HG03460 (cell line): ENCODE measurements at regions not wholly inside any gene's neighbourhood (a gene's known extent, or its start where the extent isn't known, plus 50 kb on each side); places are given as distances from the start of the nearest gene placed in this dataset.

ENCODE experiments used
- ATAC-seq: cut with Tn5 transposase; IDR thresholded peaks from one replicate; pipeline ENCODE4 v1.9.1; 2021; ENCODE audit not compliant: unreplicated experiment

DNA sequence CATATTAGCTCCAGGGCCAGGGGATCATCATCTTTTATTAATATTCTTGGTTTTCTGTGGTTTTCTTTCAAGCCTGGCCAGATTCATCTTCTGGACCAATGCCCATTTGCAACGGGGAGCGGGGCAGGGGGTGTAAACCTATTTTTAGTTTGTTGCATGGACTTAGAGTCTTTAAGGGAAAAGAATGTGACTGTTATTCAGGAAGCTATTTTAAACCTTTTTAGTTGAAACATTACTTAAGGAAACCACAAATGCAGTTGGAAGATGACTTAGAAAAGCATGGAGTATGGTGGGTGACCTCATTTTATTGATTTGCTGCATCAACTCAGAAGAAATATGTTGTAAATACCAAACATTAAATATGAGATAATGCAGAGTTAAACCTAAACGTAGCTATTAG, 368.4 kb upstream of the E2F7 start:
- no peak for ATAC-seq

DNA sequence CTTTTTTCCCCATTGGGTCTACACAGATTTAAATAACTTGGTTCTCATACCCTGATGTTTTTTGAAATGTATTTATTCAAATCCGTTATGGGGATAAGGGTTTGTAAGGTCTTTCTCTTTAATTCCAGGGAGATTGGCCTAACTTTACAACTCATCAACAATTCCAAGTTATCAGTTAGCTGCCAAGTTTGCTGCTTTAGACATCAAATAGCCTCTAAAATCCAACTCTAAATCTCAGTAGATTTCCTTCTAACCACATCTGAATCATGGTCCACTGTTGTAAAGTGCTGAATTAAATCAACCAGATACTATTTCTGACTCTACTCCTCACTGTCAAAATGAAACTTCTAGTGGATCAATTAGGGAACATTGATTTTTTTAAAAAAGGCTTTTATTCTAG, 364.1 kb upstream of the E2F7 start:
- no peak for ATAC-seq

DNA sequence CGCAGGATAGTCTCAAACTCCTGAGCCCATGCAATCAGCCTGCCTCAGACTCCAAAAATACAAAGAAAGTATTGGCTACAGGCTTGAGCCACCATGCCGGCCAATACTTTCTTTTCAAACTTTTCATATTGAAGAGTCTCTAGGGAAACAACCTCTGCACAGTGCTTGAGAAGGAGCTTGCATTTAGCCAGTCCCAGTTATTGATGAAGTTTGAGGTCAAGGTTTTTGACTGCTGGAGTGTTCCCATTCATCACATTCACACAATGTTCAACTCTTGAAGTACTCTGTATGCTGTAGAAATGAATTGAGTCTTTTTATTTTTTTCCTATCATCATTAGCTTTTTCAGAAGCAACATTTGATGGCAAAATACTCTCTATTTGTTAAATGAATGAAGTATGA, 355.8 kb upstream of the E2F7 start:
- no peak for ATAC-seq

DNA sequence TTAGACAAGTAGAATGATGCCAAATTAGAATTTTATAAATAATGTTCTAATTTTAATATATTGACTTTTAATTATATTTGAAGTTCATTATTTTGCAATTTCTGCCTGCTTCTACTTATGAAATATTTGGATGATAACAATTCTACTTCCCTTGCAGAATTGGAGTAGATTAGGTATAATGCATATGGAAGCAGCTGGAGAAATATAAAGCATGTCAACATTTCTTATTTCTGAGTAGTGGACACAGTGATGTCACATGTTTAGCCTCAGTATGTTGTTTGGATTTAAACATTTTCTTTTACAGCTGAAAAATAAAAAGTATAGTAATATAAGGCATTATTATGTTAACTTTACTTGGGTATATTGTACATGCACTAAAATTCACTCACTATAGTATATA, 344.2 kb upstream of the E2F7 start:
- ATAC-seq: no peak

DNA sequence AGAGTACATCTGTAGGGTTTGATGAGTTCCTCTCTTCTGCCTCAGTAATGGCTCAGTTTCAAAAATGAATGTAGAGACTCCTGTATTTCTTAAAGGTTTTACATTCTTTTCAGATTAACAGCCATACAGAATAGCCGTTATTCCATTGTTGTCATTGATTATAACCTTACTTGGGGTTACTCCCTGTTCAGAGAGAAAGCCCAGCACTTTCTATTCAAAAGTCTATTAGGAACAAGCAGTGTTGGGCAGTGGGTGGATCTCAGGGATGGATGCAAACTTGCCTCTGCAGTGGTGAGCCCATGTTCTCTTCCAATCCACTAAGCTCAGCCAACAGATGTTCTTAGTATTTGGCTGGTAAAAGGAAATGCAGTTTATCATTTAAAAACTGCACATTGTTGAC, 342.6 kb upstream of the E2F7 start:
- no peak for ATAC-seq

DNA sequence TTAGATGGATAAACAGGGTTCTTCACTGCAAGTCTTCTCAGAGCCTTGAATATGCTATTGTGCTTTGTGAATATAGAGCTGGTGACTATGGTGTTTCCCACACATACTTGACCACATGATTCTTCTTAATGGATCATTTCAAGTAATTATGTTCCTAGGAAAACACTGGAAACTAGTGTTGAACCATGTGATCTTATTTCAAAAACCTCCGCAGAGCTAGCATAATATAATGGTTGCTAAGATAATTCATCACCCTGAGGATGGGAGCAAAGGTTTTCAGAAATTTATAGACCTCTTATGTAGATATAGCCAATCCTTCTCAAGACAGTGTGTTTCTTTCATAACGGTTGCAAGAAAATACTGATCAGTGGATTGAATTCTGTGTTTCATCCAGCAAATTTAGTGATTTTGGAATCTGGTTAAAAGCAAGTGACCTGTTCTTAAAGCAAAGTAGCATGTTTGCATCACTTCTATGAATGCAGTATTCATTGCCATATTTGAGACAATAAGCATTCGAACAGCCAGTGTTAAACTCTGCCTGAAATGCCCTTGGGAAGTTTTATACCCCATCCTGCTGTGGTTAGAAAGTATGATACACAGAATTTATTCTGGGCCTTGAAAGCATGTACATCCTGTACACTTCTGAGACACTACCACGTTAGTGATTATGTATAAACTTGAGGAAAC, 341.0 kb upstream of the E2F7 start:
- ATAC-seq: no peak

DNA sequence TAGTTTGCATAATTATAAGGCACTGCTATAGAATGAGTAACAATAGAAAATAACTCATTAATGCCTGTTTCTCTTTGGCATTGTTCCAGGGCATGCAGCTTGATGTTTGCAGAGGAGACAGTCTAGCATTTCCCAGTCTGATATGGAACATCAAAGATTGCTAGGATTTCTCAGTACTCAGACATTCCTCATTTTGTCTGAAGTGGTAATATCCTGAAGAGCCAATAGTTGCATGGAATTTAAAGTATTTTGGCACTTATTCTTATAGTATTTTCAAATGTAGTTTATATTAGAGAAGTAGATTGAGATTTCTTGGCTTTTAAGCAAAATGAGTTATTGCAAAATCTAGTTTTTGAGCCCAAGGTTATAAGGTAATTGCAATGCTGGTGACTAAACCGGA, 337.3 kb upstream of the E2F7 start:
- ATAC-seq: no peak

DNA sequence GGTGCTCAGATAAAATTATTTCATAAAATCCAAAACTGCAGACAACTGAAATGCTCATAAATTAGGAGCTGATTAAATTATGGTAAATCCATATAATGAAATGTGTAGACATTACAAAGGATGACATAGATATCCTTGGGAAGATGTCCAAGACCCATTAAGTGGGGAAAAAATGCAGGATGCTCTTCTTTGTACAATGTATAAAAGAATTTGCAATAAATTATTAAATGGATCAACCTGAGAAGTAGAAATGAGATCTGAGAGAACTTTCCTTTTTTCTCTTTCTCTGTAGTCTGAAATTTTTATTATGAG, 336.4 kb upstream of the E2F7 start:
- ATAC-seq: no peak

DNA sequence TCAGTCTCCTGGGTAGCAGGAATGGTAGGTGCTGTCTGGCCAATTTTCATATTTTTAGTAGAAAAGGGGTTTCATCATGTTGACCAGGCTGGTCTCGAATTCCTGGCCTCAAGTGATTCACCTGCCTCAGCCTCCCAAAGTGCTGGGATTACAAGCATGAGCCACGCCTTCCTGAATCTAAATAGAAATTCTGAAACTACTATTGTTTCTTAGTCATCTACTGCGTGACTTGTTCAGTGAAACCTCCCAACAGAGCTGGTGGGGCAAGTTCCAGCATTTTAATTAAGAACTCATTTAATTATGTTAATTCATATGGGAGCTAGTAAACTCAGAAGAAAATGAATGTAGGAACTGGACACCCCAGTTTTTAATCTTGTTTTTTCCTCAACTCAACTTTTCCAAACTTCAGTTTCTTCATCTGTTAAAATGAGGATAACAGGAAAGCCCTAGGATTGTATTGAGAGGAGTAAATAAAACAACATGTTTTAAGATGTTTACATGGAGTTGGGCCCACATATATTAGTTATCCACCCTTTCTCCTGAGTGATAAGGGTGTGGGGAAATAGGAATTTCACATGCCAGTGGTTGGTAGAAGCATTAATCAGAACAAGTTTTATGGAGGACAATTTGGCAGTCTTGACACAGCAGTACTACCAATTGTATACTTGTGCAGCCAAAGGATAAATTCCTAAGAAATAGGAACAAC, 335.8 kb upstream of the E2F7 start:
- no peak for ATAC-seq

DNA sequence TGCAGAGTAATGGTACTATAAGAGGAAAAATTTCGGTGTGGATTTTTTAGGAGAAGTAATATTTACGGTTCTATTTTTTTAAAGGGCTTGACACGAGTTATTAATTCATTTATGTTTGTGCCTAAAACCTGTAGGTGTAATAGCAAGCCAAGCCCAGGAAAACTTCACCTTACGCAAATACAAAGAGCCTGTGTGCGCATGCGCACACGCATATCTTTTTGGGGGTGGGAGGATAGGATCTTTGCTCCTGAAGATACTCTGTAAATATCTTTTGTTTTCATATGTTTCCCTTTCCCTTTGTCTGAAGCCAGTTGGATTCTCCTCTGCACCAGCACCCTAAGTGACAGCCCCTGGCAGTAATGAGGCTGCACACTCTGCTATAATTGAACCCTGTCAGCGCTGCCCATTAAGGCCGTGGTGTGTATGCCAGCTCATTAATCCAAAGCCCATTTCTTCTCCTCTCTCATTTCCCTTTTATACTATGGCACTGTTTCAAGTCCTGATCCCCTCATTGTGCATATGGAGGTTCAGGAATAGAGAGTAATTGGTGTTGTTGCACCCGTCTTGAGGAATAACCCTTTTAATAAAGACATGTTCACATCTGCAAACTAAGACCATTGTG, 327.2 kb upstream of the E2F7 start:
- ATAC-seq: no peak

DNA sequence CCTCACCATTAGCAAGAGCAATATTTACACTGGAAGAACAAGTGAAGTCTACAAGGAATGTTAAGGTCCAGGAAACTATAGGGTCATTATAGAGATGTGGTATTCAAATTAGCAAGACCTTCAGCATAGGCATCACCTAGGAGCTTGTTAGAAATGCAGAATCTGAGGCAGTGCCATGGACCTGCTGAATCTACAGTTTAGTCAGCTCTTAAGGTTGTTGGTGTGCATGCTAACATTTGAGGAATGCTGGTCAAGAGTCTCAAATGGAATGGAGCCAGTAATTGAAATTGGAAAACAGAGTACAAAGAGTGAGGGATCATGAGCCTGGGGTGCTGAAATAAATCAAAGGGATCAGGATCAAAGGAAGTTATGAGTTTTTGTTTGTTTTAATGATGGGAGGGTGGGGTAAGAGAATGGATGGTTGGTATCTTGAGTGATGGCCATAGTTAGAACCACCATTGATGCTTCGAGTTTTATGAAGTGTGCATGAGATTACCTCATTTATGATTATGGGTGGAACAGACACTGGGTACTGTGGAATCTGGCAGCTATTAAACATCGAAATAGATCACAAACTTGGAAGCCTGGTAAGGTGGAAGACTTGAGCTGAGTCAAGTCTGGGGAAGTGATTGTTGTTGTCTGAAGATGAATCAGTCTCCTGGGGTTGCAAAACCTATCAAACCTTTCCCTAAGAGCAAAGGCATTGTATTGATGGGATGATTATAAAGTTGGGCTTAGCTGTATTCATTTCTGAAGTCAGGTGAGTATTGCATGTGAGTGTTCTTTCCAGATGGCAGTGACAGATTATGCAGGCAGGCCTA, 323.3 kb upstream of the E2F7 start:
- ATAC-seq: no peak

DNA sequence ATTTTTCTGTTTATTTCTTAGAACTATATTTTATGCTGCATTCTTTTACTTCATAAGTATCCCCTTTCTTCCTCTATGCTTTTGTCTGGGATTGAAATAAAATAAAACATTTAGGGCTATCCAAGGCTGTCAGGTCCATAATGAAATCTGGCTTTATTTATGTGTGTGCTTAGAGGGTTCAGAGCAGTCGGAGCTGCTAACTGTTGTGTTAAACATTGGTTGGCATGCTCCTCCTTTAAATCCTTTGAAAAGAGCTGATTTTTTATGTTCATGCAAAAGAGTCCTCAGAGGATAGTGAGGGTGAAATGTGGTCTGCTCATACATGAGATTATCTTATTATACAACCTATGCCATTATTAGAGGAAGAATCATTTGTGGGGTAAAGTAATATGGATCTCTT, 322.3 kb upstream of the E2F7 start:
- no peak for ATAC-seq

DNA sequence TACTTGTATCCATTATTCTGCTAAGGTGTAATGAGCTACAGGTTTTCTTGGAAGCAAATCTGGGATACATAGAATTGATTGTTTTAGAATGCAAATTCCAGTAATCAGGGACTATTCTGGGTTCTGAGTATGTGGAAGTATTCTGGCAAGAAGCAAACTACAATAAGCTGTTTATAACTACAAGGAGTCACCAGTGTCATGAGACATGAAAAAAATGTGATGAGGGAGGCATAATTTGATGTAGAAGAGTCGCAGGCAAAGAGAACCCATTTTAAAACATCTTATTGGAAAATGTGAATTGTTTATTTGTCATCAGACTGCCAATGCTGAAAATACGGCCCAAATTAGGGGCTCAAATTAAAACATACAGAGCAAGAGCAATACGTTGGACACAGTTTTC, 321.8 kb upstream of the E2F7 start:
- ATAC-seq: no peak

DNA sequence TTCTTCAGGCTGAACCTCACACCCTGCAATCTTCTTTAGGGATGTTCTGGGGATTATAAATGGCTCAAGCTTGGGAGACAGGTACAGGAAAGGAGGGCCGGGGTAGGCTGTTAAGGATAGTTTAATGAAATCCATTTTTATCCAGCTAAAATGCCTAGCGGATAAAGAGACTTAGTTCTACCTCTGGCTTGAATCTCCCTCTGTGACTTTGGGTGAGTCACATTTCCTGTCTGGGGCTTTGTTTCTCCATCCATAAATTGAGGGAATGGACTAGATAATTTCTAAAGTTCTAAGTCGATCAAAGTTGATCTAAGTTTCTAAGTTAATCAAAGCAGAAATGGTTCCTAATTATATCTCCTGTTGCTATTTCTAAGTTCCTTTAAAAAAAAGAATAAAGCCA, 319.6 kb upstream of the E2F7 start:
- ATAC-seq: no peak

DNA sequence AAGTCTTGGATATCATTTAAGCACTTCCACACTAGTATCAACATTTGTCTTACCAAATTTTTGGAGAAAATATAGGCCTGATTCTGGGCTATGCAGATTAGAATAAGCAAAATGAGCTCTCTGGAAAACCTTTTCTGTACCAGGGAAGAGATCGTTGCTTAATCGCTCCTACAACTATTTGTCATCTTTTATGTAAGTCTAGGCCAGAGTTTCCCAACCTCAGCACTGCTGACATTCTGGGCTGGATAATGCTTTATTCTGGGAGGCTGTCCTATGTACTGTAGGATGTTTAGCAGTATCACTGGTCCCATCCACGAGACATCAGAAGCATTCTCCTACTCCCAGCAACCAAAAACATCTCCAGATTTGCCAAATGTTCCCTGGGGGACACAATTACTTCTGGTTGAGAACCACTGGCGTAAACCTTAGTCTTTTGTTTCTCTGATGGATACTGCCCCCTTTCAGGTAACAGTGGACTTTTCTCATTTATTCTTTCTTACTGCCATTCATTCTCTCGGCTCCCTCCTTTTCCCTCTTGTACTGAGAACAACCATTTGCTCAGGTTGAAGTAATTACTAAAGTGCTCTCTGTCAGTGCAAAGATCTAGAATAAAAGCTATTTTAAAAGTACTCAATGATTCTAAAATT, 316.9 kb upstream of the E2F7 start:
- no peak for ATAC-seq

DNA sequence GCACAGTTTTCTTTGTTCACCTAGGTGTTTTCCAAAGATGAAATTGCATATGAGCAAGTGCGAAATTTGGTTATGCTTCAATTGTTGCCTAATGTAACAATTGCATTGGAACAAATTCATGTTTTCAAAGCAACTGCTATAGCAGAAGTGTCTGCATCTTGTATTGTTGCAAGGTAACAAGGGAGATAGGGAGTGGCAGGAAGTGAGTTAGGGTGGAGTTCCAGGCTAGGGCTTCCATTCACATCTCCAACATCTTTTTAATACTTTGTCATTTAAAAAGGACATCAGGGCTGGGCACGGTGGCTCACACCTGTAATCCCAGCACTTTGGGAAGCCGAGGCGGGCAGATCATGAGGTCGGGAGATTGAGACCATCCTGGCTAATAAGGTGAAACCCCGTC, 312.3 kb upstream of the E2F7 start:
- no peak for ATAC-seq

DNA sequence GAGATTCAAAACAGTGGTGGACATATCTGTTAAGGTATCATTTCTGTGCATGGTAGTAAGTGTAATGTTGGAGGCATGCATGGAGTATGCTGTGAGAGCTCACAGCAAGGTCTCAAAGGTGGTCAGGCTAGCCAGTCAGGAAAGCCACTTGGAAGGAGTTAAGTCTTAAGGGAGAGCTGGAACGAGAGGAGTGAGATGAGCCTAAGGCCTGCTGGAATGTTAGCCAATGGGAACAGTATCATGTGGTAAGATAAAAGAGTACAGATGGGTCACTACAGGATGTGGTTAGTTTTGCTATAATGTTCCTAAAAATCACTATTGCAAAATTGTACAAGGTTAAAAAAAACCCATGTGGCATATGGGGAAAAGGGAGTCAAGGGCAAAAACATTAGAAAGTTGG, 311.7 kb upstream of the E2F7 start:
- ATAC-seq: no peak

DNA sequence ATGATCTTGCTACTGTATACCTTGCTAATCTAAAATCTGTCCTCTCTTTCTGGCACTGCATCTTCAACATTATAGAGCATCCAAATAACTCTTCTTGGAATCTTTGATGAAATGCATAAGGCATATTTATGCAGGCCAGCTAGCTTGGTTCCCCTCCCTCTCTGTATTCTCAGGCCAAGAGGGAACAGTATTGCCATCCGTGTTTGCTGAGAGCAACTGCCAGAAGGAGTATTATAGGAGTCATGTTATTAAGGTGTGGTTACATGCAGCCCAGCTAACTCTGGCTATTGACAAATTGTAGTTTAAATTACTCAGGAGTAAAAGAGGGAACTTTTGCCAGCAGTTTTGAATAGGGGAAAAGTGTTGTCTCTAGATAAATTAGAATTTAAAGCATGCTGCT, 309.3 kb upstream of the E2F7 start:
- ATAC-seq: no peak

DNA sequence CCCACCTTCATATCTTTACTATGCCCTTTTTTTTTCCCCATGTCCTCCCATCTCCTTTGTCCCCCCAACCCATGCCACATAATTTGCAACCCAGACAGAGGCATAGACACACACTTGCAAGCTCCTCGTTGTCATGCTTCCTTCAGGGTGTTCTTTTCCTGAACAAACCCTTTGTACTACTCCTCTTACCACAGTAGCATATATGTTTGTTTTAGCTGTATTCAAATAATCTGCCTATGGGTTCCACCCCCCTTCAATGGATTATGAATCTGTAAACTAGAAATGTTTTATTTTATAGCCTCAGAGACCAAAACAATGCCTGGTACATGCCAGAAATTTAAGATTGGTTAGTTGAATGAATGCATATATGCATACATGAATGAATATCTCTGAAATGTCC, 307.1 kb upstream of the E2F7 start:
- no peak for ATAC-seq

DNA sequence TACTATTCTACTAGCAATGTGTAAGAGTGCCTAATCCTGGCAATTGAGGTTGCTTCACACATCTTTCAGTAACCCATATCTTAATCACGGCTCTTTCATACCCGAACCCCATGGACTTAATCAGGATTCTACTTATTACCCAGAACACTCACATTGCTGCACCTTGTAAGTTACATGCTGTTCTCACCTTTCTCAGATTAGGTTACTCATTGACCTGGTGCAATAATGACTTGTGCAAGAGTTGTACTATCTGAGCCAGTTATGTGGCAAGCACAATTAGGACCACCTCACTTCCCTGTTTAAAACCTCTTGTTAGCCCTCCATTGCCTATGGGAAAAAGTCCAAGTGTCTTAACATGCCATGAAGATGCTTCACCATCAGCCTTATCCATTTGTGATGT, 306.7 kb upstream of the E2F7 start:
- no peak for ATAC-seq

DNA sequence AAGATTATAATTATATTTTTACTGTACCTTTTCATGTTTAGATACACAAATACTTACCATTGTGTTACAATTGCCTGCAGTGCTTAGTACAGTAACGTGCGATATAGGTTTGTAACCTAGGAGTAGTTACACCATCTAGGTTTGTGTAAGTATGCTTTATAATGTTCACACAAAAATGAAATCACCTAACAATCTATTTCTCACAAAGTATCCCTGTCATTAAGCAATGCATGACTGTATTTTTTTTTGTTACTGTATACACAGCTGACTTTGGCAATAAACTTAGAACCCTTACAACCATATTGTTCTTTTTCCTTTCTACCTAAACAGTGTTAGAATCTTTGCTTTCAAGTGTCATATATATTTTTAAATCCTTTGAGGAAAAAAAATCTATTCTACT, 303.0 kb upstream of the E2F7 start:
- no peak for ATAC-seq
